A204.1 (cell line): ENCODE measurements at regions not wholly inside any gene's neighbourhood (a gene's known extent, or its start where the extent isn't known, plus 50 kb on each side); places are given as distances from the start of the nearest gene placed in this dataset.

Experiments used
- FAIRE-seq: peaks from 2 replicates; lab custom pipeline; 2012; peaks lifted over from hg19 to GRCh38; lab: Jason Lieb, UNC

DNA sequence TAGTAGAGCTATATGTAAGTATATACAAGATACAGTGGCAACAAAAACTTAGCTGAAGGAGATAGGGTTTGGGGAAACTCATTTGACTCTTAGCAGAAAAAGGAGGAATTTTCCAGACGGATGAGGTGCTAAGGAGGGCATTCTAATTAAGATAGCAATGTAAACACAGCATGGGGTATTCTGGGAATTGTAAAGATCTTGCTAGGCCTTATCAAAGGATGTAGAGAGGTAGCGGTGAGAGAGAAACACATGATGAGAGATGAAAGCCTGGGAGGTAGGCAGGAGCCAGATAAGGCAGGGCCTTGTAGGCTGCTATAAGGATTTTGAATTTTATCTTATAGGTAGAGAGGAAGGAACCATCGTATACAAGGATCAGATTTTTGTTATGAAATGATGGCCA, 106.6 kb upstream of the KCNN2 start:
- no peak for FAIRE-seq

DNA sequence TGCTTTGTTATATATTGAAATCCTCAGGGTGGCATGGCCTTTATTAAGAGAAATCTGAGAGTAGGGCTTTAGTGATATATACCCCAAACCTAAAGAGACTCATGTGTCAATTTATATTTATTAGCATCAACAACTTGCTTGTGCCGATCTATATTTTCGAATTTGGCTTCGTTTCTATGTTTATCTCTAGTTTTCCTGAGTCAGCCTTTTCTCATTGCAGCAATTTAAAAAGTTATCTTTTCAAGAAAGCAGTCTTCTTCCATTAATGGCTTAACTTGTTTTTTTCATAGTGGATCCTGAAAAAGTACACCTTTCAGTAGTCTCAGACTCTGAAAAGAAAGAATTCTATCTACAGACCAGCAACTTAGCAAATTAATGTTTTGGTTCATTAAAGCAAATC, 99.9 kb upstream of the KCNN2 start:
- FAIRE-seq: no peak

DNA sequence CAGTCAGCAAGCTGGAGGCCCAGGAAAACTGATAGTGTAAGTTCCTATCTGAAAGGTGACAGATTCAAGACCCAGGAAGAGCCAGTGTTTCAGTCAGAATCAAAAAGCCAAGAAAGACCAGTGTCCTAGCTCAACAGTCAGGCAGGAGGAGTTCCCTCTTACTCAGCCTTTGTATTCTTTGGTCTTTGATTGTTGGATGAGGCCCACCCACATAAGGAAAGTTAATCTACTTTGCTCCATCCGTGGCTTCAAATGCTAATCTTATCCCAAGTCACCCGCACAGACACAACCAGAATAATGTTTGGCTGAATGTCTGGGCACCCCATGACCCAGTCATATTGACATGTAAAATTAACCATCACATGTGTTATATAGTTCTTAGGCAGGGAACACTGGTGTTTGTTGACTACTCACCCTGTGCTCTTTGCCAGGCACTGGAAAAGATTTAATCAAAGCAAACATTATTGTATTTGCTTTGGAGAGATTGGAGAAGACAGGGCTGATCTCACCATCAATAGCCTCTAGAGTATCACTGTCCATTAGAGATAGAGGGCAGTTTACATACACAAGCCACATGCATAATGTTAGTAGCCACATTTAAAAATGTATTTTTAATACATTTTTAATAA, 96.3 kb upstream of the KCNN2 start:
- FAIRE-seq: no peak

DNA sequence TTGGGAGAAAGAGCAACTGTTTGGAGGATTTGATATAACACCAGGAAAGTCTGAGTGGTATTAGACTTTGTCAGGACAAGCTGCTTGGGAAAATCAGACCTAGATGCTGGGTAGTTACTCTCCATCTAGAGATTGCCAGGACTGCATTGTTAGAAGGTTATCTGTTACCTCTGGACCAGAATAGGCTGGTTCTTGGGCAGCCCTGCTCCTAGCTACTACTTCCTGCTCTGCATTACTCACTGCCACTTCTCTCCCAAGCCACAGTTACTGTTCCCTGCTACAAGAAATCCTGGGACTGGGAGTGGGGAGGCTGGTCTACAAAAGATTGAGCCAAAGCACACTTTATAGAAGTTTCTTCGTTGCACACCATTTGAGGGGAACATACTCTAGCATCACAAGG, 95.5 kb upstream of the KCNN2 start:
- no peak for FAIRE-seq

DNA sequence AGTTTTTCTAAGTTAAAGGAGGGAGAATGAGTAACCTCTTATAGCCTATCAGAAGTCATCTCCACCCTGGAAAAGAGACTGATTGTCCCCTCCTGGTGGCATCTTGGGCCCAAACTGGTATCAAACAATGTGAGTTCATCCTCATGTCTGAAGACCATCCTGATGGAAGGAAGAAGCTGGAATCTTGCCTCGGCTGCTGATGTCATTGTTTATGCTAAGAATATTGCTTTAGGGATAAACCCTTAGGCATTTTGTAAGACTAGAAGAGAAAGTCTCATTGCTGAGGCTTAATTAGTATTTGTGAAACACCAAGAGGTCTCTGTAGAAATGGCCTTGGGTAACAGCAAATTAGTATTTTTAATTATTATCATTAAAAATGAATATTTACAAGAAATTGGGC, 65.7 kb upstream of the KCNN2 start:
- FAIRE-seq: no peak

DNA sequence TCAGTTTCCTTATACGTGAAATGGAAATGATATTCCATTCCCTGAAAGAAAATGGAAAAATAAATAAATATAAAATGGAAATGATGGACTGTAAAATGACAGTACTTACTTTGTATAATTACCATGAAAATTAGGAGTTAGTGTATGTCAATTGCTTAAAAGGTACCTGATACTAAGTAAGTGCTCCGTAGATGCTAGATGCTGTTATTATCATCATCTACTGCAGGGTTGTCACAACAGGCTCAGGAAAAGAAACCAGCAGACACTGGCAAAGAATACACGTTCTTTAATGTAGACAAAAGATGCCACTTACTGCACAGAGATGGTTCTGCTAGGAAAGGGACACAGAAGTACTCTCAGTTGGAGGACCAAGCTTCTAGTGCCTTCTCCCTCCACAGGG, 64.0 kb upstream of the KCNN2 start:
- no peak for FAIRE-seq

DNA sequence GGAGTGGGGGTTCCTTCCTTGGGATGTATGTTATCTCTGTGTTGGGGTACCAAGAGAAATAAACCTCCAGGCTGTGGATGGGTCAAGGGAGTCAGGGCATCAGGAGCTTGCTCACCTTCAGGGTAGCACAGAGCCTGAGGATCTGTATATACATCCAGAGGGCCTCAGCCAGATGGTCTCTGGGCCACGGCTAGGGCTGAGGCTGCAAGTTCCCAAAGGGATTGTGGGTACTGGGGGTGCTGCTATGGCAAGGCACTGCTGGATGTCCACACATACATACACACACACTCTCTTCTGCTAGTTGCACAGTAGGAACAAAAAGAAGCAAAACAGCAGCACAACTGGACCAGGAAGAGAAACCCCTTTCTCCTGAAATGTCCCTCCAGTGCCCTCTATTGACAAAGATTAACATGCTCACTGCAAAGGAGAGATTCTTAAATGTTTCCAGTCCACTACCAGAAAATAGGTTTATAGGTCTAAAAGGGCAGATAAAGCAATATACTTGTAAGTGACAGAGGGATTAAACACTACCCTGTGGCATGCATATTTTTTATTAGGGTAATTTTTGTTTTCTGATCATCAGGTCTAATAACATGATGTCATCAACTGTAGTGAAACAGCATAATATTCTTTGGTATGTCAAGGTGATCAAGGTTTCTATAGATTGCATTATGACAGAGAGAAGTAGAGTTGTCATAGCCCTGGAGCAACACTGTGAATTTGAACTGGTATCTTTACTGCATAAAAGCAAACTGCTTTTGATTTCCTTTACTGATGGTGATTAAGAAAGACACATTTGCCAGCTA, 56.3 kb upstream of the KCNN2 start:
- FAIRE-seq: no peak

DNA sequence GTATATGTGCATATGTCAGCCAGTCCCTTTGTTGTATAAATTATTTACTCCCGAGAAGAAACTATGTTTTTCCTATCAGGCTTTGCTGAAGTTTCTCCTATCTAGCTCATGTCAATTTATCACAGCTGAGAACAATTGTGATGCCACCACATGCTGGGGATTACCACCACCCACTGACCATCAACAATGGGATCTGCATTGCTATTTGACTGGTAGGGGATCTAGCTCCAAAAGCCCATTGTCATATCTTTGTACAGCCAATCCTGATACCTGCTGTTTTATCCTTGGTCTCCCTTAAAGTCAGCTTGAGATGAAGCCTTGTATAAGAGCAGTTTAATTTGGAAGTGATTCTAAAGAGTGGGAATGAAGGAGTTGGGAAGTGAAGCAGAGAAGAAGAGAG, 53.9 kb upstream of the KCNN2 start:
- FAIRE-seq: no peak

DNA sequence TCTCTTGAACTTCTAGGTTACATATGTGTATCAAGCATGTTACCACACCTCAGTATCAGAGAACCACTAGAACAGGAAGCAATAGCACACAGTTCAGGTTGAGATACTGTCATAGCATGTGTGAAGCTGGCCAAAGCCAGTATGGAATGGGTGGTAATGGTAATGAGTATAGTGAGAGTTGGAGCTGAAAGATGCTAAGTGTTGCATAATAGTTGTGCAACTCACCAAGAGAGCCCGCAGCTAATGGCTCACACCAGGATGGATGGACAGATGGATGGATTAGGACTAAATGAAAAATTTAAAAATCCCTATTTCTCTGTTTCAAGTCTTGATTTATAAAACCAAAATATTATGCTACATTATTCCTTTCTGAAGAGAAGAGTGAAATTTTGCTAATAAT, 53.4 kb upstream of the KCNN2 start:
- no peak for FAIRE-seq

DNA sequence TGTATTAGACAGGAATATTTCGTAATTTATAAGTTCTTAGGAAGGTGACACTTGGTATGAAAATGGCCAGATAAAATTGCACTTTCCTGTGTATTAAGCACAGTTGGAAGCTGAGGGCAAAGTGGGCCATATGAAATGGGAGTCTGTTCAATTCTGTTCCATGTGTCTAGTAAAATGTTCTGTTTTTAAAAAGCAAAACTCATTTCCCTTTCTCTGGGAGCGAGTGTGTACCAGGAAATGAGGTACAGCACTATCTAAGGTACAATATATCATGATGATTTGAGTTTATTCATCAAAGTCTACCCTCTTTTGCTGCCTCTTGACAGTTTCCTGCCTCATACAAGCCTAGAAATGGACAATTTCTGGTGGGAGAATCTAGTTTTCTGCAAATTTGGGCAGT, 51.2 kb upstream of the KCNN2 start:
- FAIRE-seq: no peak

DNA sequence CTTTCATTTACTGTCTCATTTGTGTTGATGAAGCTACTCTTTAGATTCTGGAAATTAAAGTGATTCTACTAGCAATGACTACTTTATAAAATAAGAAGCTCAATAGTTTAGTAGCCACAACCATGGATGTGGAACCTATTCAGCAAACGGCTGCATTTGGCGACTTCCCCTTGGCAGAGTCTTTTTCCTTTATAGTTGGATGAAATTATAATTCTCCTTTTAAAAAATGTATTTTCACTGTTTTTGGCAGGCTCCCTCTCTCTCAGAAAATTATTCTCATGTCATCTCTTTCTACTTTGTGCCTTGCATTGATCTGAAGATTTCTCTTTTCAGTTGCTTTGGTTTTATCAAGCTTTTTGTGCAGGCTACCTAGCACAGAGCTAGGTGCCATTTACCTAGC, 50.6 kb upstream of the KCNN2 start:
- no peak for FAIRE-seq

DNA sequence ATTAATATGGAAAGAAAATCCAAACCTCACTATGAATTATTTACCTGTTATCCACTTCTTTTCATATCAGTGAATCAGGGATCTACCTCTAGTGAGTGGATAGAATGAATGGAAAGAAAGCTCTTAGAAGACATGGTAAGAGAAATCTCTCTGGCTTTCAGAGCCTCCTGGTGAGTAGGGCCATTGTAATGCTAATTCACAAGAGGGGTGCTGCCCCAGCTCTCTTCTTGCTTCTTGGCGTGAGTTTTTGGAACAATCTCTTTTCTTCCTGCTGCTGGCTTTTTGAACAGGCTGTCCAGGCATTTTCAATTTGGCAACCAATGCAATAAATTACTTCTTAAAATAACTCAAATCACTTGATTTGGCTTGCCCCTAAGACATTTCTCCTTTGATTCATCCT, 49.9 kb upstream of the KCNN2 start:
- FAIRE-seq: no peak
